Left renal cortex interstitium (tissue), 4 donors: ENCODE measurements at regions not wholly inside any gene's neighbourhood (a gene's known extent, or its start where the extent isn't known, plus 50 kb on each side); places are given as distances from the start of the nearest gene placed in this dataset.

Source experiments
- DNase-seq, 4 donors: peaks; one replicate each; pipeline ENCODE4 v3.0.0-alpha.2; 2013; ENCODE audit warnings: low read depth in 4 of 4, low spot score in 2 of 4, missing footprints in 1 of 4

- DNase-seq: no peak
Observed at GRCh38 chr9:101796044-101796443, 57.6 kb upstream of the GRIN3A start.

- DNase-seq: no peak
Observed at GRCh38 chr9:101795147-101795546, 56.7 kb upstream of the GRIN3A start.

- no peak for DNase-seq
Observed at GRCh38 chr9:101792475-101792874, 54.0 kb upstream of the GRIN3A start.

- DNase-seq: peak in 3 of 4 donors; percentile 5 to 44 (median 22)
Observed at GRCh38 chr9:101791938-101792337, 53.5 kb upstream of the GRIN3A start.

DNA sequence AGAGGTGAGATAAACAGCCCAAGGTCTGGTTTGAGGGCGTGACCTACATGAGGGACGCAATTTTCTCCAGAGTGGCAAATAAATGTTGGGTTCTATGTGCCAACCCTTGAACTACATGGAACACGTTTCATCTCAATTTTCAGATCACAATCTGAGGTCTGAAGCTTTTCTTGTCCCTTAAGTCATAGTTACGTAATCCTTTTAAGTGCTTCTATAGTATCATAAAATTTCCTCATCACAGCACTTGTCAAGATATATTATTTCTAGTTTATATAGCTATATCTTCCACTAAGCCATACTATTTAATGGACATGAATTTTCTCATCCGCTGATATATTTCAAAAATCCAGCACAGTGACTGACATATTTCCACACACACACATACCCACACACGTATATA is 53.1 kb upstream of the GRIN3A start:
- no peak for DNase-seq
